ENCODE measurements at regions not wholly inside any gene's neighbourhood (a gene's known extent, or its start where the extent isn't known, plus 50 kb on each side); places are given as distances from the start of the nearest gene placed in this dataset.

DNA sequence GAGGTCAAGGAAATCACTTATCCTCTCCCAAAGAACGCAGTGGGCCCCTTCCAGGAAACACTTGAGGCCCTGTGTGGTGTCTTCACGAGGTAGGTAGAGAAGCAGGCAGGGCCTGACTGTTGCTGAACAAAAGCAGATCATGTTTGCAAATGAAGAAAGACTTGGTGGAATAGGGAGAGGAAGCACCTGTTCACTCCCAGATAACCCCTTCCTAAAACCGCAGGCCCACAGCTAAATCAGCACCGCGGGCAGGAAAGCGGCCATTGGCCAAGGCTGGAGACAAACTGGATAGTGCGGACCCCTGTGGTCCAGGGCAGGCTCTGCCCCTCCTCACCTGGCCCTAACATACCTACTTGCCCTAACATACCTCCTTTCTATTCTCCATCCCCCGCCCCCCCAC, 64.9 kb upstream of the KLHL29 start:
- TF ChIP-seq, protein P1, sequence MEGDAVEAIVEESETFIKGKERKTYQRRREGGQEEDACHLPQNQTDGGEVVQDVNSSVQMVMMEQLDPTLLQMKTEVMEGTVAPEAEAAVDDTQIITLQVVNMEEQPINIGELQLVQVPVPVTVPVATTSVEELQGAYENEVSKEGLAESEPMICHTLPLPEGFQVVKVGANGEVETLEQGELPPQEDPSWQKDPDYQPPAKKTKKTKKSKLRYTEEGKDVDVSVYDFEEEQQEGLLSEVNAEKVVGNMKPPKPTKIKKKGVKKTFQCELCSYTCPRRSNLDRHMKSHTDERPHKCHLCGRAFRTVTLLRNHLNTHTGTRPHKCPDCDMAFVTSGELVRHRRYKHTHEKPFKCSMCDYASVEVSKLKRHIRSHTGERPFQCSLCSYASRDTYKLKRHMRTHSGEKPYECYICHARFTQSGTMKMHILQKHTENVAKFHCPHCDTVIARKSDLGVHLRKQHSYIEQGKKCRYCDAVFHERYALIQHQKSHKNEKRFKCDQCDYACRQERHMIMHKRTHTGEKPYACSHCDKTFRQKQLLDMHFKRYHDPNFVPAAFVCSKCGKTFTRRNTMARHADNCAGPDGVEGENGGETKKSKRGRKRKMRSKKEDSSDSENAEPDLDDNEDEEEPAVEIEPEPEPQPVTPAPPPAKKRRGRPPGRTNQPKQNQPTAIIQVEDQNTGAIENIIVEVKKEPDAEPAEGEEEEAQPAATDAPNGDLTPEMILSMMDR (IDR thresholded peaks at IDR 0.05; ENCODE audit: insufficient read depth, low read length, poor library complexity, severe bottlenecking), result no peak
- Histone ChIP-seq H3K36me3 (ENCODE audit: control insufficient read depth, insufficient read depth, low read length) (no peaks in the 10 kb centered on the region), H3K27me3 (ENCODE audit: control insufficient read depth, insufficient read depth, low read length) (peaks cover 2% of the 10 kb centered on the region), H3K4me3 (ENCODE audit: low read depth, low read length) (no peak overlapping the region)
- DNase-seq (ENCODE audit: low read depth), result no peak

DNA sequence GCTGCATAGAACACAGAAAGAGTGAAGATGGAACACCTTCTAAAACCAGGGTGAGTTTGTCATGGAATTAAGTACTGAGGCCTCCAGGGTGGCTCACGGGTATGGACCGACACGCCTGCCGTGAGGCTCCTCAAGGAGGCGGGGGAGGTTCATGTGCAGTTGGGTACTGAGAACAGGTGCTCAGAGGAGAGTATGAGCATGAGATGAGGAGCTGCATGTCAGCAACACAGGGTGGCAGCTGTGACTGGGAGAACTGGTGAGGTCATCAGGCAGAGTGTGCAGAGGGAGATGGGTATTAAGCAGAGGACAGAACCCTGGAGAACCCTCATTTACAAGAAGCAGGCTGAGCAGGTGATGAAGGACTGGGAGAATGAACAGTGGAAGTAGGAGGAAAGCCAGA, 63.2 kb upstream of the KLHL29 start:
- TF ChIP-seq, protein P1 (IDR thresholded peaks at IDR 0.05; ENCODE audit: insufficient read depth, low read length, poor library complexity, severe bottlenecking), result no peak
- no peak overlapping the region for H3K4me3 ChIP-seq (ENCODE audit: low read depth, low read length)
- H3K27me3 ChIP-seq (ENCODE audit: control insufficient read depth, insufficient read depth, low read length), result no peaks in the 10 kb centered on the region
- no peak for DNase-seq (ENCODE audit: low read depth)
- no peaks in the 10 kb centered on the region for H3K36me3 ChIP-seq (ENCODE audit: control insufficient read depth, insufficient read depth, low read length)

DNA sequence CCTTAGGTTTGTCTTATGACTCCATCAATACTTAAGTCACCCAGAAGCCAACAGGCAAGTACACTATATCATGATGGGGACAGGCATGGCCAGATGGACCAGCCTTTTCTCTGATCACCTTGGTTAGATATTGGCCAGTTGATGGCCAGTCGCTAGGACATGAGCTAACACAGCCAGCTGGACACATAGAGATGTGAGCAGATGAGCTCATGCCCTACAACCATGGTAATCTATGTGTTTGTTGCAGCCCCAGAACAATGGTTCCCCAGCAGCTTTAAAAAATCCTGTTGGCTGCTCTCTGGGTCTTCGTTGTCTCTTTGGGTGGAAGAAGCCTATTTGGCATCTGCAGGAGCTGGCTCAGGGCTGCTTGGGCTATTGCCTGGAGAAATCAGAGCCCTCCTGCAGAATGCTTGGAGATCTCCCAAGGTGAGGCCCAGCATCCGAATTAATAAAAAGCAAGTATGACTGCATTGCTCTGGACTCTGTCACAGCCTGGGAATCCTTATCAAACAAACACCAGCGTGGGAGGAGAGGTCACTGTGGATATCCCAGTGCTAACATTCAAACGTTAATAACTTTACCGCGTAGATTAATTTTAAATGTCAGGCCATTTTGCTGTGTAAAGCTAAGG, 62.3 kb upstream of the KLHL29 start:
- TF ChIP-seq, protein P1 (IDR thresholded peaks at IDR 0.05; ENCODE audit: insufficient read depth, low read length, poor library complexity, severe bottlenecking), result no peak
- H3K36me3 ChIP-seq (ENCODE audit: control insufficient read depth, insufficient read depth, low read length), result no peaks in the 10 kb centered on the region
- no peak for DNase-seq (ENCODE audit: low read depth)

DNA sequence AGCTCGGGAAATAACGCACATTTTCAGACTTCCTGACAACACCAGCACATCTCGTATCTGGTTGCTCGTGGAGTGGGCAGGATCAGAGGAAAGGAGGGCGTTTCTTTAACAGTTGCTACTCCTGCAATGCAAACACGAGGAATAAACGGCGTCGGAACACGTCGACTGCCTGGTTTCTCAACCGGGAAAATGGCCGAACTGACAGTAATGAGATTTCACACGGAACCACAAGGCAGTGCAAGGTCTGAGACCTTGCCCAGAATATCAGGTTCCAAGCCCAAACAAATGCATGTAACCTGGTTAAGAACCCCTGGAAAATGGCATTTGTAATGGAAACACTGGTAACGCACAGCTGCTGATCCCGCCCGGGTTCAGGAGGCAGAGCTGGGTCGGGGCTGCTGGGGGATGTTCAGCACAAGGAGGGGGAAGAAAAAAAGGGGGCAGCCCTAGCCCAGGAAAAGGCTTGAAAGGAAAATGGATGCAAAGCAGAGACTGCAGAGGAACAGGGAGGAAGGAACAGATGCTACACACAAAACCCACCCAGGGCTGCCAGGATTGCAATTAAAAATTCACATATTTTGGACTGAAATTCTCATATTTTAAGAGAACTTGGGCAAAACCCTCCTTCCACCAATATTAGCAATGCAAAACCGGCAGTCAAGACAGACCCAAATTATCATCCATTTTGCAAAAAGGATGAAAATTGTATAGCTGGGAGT, 61.6 kb upstream of the KLHL29 start:
- Histone ChIP-seq H3K4me3 (ENCODE audit: low read depth, low read length) (no peak overlapping the region), H3K27me3 (ENCODE audit: control insufficient read depth, insufficient read depth, low read length) (no peaks in the 10 kb centered on the region), H3K36me3 (ENCODE audit: control insufficient read depth, insufficient read depth, low read length) (no peaks in the 10 kb centered on the region)
- TF ChIP-seq, protein P1 (IDR thresholded peaks at IDR 0.05; ENCODE audit: insufficient read depth, low read length, poor library complexity, severe bottlenecking), result no peak
- no peak for DNase-seq (ENCODE audit: low read depth)

More for the DNA sequence above, 62.3 kb upstream of the KLHL29 start:
- H3K4me3 ChIP-seq (ENCODE audit: low read depth, low read length), result no peak overlapping the region
- no peaks in the 10 kb centered on the region for H3K27me3 ChIP-seq (ENCODE audit: control insufficient read depth, insufficient read depth, low read length)

DNA sequence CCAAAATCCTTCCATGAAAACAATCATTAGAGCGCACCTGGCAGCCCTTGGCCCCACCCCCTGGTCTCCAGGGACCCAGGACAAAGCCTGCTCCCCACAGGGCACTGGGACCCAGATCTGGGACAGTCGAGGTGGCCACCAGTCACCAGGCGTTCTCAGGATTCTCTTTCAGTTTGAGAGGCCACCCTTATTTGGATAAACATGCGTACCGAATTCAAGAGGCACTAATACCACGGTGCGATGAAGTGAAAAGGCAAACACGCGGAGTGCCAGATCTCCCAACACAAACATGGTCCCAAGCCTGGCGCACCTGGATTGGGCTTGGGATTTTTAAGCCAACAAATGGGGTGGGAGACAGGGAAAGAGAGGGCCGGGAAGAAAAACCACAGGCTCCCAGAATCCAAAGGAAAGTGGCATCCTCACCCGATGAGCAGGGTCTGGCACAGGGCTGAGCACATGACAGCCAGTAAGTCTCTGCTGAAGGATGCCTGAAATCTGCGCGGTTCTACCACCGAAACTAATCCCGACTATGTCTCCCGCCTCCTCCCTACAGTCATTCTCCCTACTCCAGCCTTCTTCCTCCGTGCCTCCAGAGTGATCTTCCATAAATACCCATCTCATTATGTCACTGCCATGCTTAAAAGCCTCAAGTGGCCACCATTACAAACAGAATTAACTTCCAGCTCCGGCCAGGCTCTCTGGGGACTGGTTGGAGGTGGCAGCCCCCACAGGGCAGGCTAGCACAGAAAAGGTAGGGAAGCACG, 60.9 kb upstream of the KLHL29 start:
- H3K27me3 ChIP-seq (ENCODE audit: control insufficient read depth, insufficient read depth, low read length), result no peaks in the 10 kb centered on the region
- no peak overlapping the region for H3K4me3 ChIP-seq (ENCODE audit: low read depth, low read length)
- DNase-seq (ENCODE audit: low read depth), result no peak
- TF ChIP-seq, protein P1 (IDR thresholded peaks at IDR 0.05; ENCODE audit: insufficient read depth, low read length, poor library complexity, severe bottlenecking), result no peak
- H3K36me3 ChIP-seq (ENCODE audit: control insufficient read depth, insufficient read depth, low read length), result no peaks in the 10 kb centered on the region

All from kidney epithelial cell (primary cell).